KMS-11 (cell line): ENCODE measurements at regions not wholly inside any gene's neighbourhood (a gene's known extent, or its start where the extent isn't known, plus 50 kb on each side); places are given as distances from the start of the nearest gene placed in this dataset.

Experiments used
- H2AFZ ChIP-seq: fragments of 200-600 bp; sonication (generic); 2 replicates; pipeline ENCODE4 v1.6.1; 2016; ENCODE audit warnings: antibody characterized with exemption, mixed run types, low read depth
- H3K27ac ChIP-seq: fragments of 200-600 bp; sonication (generic); 2 replicates; pipeline ENCODE4 v1.6.1; 2016; ENCODE audit warnings: mild to moderate bottlenecking, mixed run types
- H3K27me3 ChIP-seq: fragments of 200-600 bp; sonication (generic); 2 replicates; pipeline ENCODE4 v1.6.1; 2017; ENCODE audit warnings: mild to moderate bottlenecking, low read depth, mixed run types, moderate library complexity; ENCODE audit not compliant: insufficient read depth
- H3K36me3 ChIP-seq: fragments of 200-600 bp; sonication (generic); 2 replicates; pipeline ENCODE4 v1.6.1; 2017; ENCODE audit warnings: mild to moderate bottlenecking, mixed run types; ENCODE audit not compliant: insufficient read depth
- H3K4me1 ChIP-seq: fragments of 200-600 bp; sonication (generic); 2 replicates; pipeline ENCODE4 v1.6.1; 2016; ENCODE audit warnings: mild to moderate bottlenecking, low read depth, mixed run types; ENCODE audit not compliant: poor library complexity, severe bottlenecking
- H3K4me2 ChIP-seq: fragments of 200-600 bp; sonication (generic); 2 replicates; pipeline ENCODE4 v1.7.0; 2016; ENCODE audit warnings: mild to moderate bottlenecking, mixed run types
- H3K4me3 ChIP-seq: fragments of 200-600 bp; sonication (generic); IDR thresholded peaks from 2 replicates; pipeline ENCODE4 v1.6.1; 2017; ENCODE audit warnings: low read depth, low read length, mixed read lengths; ENCODE audit not compliant: insufficient read depth
- H3K79me2 ChIP-seq: fragments of 200-600 bp; sonication (generic); 2 replicates; pipeline ENCODE4 v1.6.1; 2016; ENCODE audit warnings: low read depth, mixed run types; ENCODE audit not compliant: insufficient read depth
- H3K9ac ChIP-seq: fragments of 200-600 bp; sonication (generic); 2 replicates; pipeline ENCODE4 v1.6.1; 2016; ENCODE audit warnings: mild to moderate bottlenecking, mixed run types
- H4K20me1 ChIP-seq: fragments of 200-600 bp; sonication (generic); 2 replicates; pipeline ENCODE4 v1.6.1; 2016; ENCODE audit warnings: mild to moderate bottlenecking, mixed run types; ENCODE audit not compliant: insufficient read depth
- CTCF ChIP-seq: fragments of 200-600 bp; sonication (generic); conservative IDR thresholded peaks from 2 replicates; pipeline ENCODE4 v1.6.1; 2017; ENCODE audit warnings: low read depth, mild to moderate bottlenecking, antibody characterized with exemption, low read length, moderate library complexity, mixed read lengths

- Histone ChIP-seq H3K27ac (no peak overlapping the region), H4K20me1 (no peaks in the 10 kb centered on the region), H3K27me3 (no peaks in the 10 kb centered on the region), H3K36me3 (no peaks in the 10 kb centered on the region), H3K4me2 (no peak overlapping the region), H3K9ac (no peak overlapping the region), H2AFZ (no peak overlapping the region), H3K79me2 (no peaks in the 10 kb centered on the region), H3K4me1 (no peaks in the 10 kb centered on the region), H3K4me3 (no peak overlapping the region)
- no peak for TF ChIP-seq CTCF
Observed at GRCh38 chr1:195604287-195604686, 1004.0 kb downstream of the KCNT2 start.

GRCh38 chr1:195597891-195598290, 1010.3 kb downstream of the KCNT2 start:
- no peak for TF ChIP-seq CTCF
- no peak overlapping the region for H2AFZ ChIP-seq
- H3K79me2 ChIP-seq, result no peaks in the 10 kb centered on the region

GRCh38 chr1:195594773-195595172, 1013.5 kb downstream of the KCNT2 start:
- Histone ChIP-seq H3K36me3 (no peaks in the 10 kb centered on the region), H3K4me1 (no peaks in the 10 kb centered on the region), H3K27me3 (no peaks in the 10 kb centered on the region), H3K27ac (no peak overlapping the region), H4K20me1 (no peaks in the 10 kb centered on the region), H3K79me2 (no peaks in the 10 kb centered on the region), H3K4me2 (no peak overlapping the region), H3K4me3 (no peak overlapping the region), H2AFZ (no peak overlapping the region), H3K9ac (no peak overlapping the region)
- TF ChIP-seq CTCF, result no peak

More at GRCh38 chr1:195597891-195598290, 1010.3 kb downstream of the KCNT2 start:
- Histone ChIP-seq H3K9ac (no peak overlapping the region), H3K4me3 (no peak overlapping the region), H3K36me3 (no peaks in the 10 kb centered on the region), H3K4me2 (no peak overlapping the region), H3K4me1 (no peaks in the 10 kb centered on the region), H3K27me3 (no peaks in the 10 kb centered on the region), H3K27ac (no peak overlapping the region), H4K20me1 (no peaks in the 10 kb centered on the region)

GRCh38 chr1:195594322-195594721, 1013.9 kb downstream of the KCNT2 start:
- Histone ChIP-seq H3K36me3 (no peaks in the 10 kb centered on the region), H3K4me2 (no peak overlapping the region), H3K4me1 (no peaks in the 10 kb centered on the region), H3K79me2 (no peaks in the 10 kb centered on the region), H3K9ac (no peak overlapping the region), H2AFZ (0 out of 2 replicates have a peak overlapping the region, but pooled peaks have one; percentile 11), H3K4me3 (no peak overlapping the region), H4K20me1 (no peaks in the 10 kb centered on the region), H3K27me3 (no peaks in the 10 kb centered on the region), H3K27ac (no peak overlapping the region)
- TF ChIP-seq CTCF, result no peak
